Suprapubic skin (tissue), 3 donors: ENCODE measurements at regions not wholly inside any gene's neighbourhood (a gene's known extent, or its start where the extent isn't known, plus 50 kb on each side); places are given as distances from the start of the nearest gene placed in this dataset.

Experiments
- CTCF ChIP-seq, 2 donors: fragments of 200-600 bp in 1 of 2; fragments of 450-650 bp in 1 of 2; sonication (generic) in 1 of 2; IDR thresholded peaks; one replicate each; pipeline ENCODE4 v1.5.1; 2016 to 2019; ENCODE audit warnings: antibody characterized with exemption in 2 of 2, mild to moderate bottlenecking in 1 of 2, moderate library complexity in 1 of 2
- POLR2AphosphoS5 ChIP-seq, 3 donors: sonication (generic); formaldehyde crosslinking; IDR thresholded peaks; one replicate each; pipeline ENCODE4 v1.6.1; 2017; ENCODE audit warnings: antibody characterized with exemption in 3 of 3

- TF ChIP-seq CTCF (IDR thresholded peaks at IDR 0.05) (no peak), POLR2AphosphoS5 (IDR thresholded peaks at IDR 0.05) (no peak)
These were observed 751.3 kb upstream of the NEGR1 start for GRCh38 chr1:73033640-73034039.
